Stimulated activated effector memory CD8-positive, alpha-beta T cell treated with anti-CD3 and anti-CD28 coated beads, Interleukin-12 subunit alpha, Interleukin-12 subunit beta, amount 100 ng/mL, for 72 hours (primary cell): ENCODE measurements at regions not wholly inside any gene's neighbourhood (a gene's known extent, or its start where the extent isn't known, plus 50 kb on each side); places are given as distances from the start of the nearest gene placed in this dataset.

ENCODE experiments used
- ATAC-seq: fragments of 150-1000 bp; cut with Tn5 transposase; 2 replicates; pipeline ENCODE4 v1.10.0; 2021
- DNase-seq, 2 donors: peaks; one replicate each; pipeline ENCODE4 v3.0.0; 2021 to 2022; ENCODE audit warnings: low spot score in 2 of 2
- H3K27ac Mint-ChIP-seq: one replicate; pipeline ENCODE4 v1.8.0; 2022; ENCODE audit warnings: mild to moderate bottlenecking, mixed read lengths
- H3K36me3 Mint-ChIP-seq: one replicate; pipeline ENCODE4 v1.8.0; 2022; ENCODE audit warnings: mild to moderate bottlenecking, mixed read lengths
- H3K4me1 Mint-ChIP-seq: one replicate; pipeline ENCODE4 v1.8.0; 2022; ENCODE audit warnings: mixed read lengths
- H3K4me3 Mint-ChIP-seq: one replicate; pipeline ENCODE4 v1.8.0; 2022; ENCODE audit warnings: mild to moderate bottlenecking, mixed read lengths
- H3K9me3 Mint-ChIP-seq: one replicate; pipeline ENCODE4 v1.8.0; 2022; ENCODE audit warnings: mixed read lengths

DNA sequence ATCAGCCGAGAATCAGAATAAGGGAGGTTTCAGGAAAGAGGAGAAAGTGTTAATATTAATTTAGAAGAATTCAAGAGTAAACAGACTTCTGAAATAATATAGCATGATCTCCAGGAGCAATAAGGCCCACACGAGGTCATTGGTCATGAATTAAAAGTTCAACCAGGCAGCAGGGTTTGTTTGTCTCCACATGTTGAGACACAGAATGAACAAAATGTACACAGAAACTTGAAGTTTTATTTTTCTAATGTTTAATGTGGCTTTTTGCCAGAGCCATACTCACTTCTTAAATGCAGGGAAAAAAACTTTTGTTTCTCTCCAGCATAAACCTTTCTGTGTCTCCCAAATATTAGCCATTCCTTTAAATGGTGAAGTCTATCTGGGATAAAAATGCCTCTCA is 504.5 kb downstream of the HDGFL1 start:
- Mint-ChIP-seq H3K4me1 (no peaks in the 10 kb centered on the region), H3K36me3 (no peaks in the 10 kb centered on the region), H3K9me3 (peaks cover 9% of the 10 kb centered on the region), H3K27ac (no peak overlapping the region), H3K4me3 (no peak overlapping the region)
- ATAC-seq (no peak), DNase-seq (no peak)

DNA sequence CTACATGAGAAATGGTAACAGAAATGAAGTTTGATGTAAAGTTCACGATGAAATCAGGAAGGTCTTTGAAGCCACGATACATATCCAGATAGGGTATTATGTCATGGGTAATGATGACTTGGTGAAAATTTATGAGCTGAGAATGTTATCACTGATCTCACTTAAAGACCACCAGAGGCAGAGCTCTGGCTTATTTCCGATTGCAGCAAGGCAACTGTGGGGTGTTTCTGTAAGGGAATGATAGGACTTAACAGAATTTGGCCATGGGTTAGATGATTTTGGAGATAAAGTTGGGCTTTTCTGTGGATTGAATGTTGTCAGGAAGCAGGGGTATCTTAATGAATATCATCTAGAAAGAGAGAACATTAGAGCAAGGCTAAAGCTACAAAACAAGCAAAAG is 508.4 kb downstream of the HDGFL1 start:
- Mint-ChIP-seq H3K9me3 (peaks cover 10% of the 10 kb centered on the region), H3K27ac (no peak overlapping the region), H3K36me3 (no peaks in the 10 kb centered on the region), H3K4me3 (no peak overlapping the region), H3K4me1 (no peaks in the 10 kb centered on the region)
- DNase-seq (no peak), ATAC-seq (no peak)

DNA sequence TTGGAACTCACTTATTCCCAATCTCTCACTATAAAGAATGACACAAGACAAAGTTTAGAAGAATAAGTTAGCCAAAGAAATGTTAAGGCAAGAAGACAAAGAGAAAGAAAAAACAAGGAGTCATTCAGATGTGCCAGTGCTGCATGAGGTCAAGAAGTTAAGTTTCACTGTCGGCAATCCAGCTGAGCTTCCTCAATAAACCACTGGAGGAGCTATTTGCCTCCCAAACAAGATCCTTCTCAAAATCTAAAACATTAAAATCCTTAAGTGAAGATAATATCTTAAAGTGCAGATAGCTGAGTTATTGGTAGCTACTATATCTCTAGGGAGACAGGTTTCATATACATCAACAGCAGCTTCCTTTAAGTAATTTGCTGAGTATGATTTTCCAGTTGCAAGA is 512.3 kb downstream of the HDGFL1 start:
- Mint-ChIP-seq H3K4me3 (no peak overlapping the region), H3K9me3 (peaks cover 5% of the 10 kb centered on the region)

DNA sequence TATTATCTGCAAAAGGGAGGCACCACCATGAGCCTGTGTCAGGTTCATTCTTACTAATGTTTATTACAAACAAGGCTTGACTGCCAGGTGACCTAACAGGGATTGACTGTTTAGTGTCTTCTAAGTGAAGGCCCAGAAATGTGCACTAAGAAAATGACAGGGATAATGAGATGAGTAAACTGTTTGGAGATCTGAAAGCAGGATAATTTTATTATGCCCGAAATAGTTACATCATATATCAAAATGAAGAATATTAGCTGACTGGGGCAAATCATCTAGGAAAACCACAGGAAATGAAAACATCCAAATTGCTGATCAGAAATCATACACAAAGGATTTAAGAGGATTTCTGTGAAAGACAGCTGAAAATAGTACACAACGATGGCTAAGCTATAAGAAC is 516.7 kb downstream of the HDGFL1 start:
- DNase-seq (no peak), ATAC-seq (no peak)
- H3K27ac Mint-ChIP-seq: no peak overlapping the region
- no peaks in the 10 kb centered on the region for H3K36me3 Mint-ChIP-seq
- H3K9me3 Mint-ChIP-seq: peaks cover 7% of the 10 kb centered on the region
- H3K4me3 Mint-ChIP-seq: no peak overlapping the region
- H3K4me1 Mint-ChIP-seq: no peaks in the 10 kb centered on the region

More for the DNA sequence above, 512.3 kb downstream of the HDGFL1 start:
- DNase-seq: no peak
- no peak for ATAC-seq
- no peak overlapping the region for H3K27ac Mint-ChIP-seq
- no peaks in the 10 kb centered on the region for H3K4me1 Mint-ChIP-seq
- no peaks in the 10 kb centered on the region for H3K36me3 Mint-ChIP-seq

DNA sequence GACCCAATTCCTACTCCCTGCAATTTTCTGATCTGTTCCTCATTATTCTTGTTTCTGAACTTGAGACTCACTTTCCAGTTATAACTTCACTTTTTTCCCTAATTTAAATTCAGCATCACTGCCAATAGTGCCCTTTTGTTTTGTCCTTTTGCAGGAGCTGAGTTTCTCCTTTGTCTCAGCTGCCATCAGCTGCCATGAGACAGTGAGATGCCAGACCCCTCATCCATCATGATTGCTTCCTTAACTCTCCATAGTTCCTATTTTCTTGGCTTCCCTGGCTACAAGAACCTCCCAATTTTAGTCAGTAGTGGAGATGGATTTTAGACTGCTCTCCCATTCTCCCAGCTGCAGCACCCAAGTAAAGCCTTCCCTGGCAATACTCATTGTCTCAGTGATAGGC is 518.1 kb downstream of the HDGFL1 start:
- DNase-seq (no peak), ATAC-seq (no peak)
- H3K36me3 Mint-ChIP-seq: no peaks in the 10 kb centered on the region
- H3K4me3 Mint-ChIP-seq: no peak overlapping the region
- no peak overlapping the region for H3K27ac Mint-ChIP-seq
- H3K4me1 Mint-ChIP-seq: no peaks in the 10 kb centered on the region
- H3K9me3 Mint-ChIP-seq: peaks cover 14% of the 10 kb centered on the region

DNA sequence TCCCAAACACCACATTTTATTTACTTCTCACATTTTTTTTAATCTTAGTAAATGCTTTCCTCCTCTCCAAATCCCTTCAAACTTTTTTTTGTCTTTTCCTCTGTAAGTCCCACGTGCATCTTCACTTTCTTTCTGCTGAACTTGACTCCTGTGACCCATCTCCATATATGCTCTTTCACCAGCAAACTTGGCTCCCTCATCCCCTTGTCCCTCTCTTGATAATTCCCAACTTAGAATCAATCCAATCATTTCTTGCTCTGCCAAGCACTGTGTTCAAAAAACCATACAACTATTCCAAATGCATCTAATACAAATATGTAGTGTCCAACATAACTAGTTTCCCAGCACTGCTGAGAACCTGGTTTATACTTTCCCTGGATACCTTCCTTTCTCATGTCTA is 519.4 kb downstream of the HDGFL1 start:
- Mint-ChIP-seq H3K36me3 (no peaks in the 10 kb centered on the region), H3K27ac (no peak overlapping the region), H3K4me1 (no peaks in the 10 kb centered on the region), H3K9me3 (peaks cover 18% of the 10 kb centered on the region), H3K4me3 (no peak overlapping the region)
- ATAC-seq (no peak), DNase-seq (no peak)

DNA sequence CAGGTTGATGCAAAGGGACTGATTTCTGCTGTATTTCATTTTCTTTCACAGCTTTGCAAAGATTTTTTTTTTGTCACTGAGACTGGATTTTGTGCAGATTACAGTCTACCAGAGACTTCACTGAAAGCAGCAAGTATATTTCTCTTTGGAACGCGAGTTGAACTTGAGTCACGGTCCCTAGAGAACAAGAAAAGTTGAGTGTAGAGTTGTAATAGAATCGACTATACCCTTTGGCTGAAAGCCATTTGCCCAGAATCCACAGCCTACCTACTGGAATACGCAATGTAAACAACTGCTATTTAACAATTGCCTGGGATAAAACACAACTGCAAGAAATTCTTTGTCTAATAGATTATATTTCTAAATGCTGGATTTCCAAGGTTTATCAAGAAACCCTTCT is 520.6 kb downstream of the HDGFL1 start:
- Mint-ChIP-seq H3K27ac (no peak overlapping the region), H3K36me3 (no peaks in the 10 kb centered on the region), H3K4me3 (no peak overlapping the region), H3K4me1 (no peaks in the 10 kb centered on the region), H3K9me3 (peaks cover 22% of the 10 kb centered on the region)
- no peak for DNase-seq
- no peak for ATAC-seq

DNA sequence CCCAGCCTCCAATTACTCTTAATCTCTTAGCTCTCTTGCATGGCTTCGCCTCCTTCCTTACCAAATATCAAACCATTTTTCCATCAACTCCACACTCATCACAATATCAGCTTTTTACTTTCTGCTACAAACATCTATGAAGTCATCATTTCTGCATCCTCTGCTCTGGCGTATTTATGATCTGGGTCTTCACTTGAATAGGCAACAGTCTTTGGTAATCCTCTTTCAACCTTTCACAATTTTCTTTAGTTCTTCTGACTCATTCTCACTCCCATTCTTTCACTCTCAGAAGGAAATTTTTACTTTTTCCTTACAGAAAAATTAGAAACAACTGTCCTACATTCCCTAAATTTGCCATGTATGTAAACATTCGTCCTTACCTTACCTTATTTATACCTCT is 522.4 kb downstream of the HDGFL1 start:
- no peaks in the 10 kb centered on the region for H3K36me3 Mint-ChIP-seq
- ATAC-seq (no peak), DNase-seq (no peak)
- no peaks in the 10 kb centered on the region for H3K4me1 Mint-ChIP-seq
- peaks cover 25% of the 10 kb centered on the region for H3K9me3 Mint-ChIP-seq
- H3K27ac Mint-ChIP-seq: no peak overlapping the region
- H3K4me3 Mint-ChIP-seq: no peak overlapping the region

DNA sequence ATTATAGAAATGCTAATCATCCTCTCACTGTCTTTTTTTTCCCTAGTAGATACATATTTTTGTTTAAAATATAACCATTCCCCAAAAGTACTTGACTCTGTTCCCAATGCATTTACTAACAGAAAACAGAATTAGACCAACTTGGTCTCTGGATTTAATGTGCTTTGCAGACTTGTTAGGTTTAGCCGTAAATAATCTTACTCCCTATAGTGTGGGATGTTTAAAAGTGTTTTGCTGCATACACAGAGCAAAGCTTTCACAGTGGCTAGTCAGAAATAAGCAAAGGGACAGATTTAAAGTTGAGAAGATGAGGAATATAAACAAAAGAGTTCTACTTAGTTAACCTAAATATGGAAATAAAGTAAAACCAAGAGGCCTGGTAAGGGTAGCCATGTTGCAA is 527.5 kb downstream of the HDGFL1 start:
- H3K36me3 Mint-ChIP-seq: no peaks in the 10 kb centered on the region
- DNase-seq: no peak
- H3K9me3 Mint-ChIP-seq: peaks cover 22% of the 10 kb centered on the region
- no peak overlapping the region for H3K27ac Mint-ChIP-seq
- H3K4me1 Mint-ChIP-seq: no peaks in the 10 kb centered on the region
- H3K4me3 Mint-ChIP-seq: no peak overlapping the region
- no peak for ATAC-seq

DNA sequence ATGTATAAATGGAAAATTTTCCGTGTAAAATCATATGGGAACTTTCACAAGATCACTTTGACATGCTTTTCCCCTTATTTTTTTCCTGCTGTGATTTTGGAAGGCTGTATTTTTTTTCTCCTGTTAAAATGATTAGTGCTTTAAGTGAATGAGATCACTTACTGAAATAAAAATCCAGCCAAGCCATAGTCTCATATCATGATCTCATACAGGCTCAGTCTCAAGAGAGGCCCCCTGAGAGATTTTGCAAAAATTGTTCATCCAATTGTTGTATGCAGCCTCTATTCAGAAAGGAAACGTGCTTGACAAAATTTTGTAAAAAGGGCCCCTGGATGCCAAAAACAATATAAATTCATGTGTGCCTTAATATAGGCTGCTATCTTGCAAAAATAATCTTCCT is 528.2 kb downstream of the HDGFL1 start:
- Mint-ChIP-seq H3K4me1 (no peaks in the 10 kb centered on the region), H3K36me3 (no peaks in the 10 kb centered on the region), H3K27ac (no peak overlapping the region), H3K9me3 (peaks cover 17% of the 10 kb centered on the region), H3K4me3 (no peak overlapping the region)
- ATAC-seq (no peak), DNase-seq (no peak)

DNA sequence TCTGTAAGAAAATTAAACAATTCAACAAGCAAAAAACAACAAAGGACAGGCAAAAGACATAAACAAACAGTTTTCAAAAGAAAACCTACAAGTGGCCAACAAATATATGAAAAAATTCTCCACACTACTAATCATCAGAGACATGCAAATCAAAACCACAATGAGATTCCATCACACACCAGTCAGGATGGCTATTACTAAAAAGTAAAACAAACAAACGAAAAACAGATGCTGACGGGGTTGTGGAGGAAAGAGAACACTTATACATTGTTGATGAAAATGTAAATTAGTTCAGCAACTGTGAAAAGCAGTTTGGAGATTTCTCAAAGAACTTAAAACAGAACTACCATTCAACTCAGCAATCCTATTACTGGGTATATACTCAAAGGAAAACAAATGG is 537.6 kb downstream of the HDGFL1 start:
- Mint-ChIP-seq H3K27ac (no peak overlapping the region), H3K4me3 (no peak overlapping the region), H3K36me3 (no peaks in the 10 kb centered on the region), H3K4me1 (no peaks in the 10 kb centered on the region), H3K9me3 (peaks cover 18% of the 10 kb centered on the region)
- ATAC-seq: no peak
- no peak for DNase-seq

DNA sequence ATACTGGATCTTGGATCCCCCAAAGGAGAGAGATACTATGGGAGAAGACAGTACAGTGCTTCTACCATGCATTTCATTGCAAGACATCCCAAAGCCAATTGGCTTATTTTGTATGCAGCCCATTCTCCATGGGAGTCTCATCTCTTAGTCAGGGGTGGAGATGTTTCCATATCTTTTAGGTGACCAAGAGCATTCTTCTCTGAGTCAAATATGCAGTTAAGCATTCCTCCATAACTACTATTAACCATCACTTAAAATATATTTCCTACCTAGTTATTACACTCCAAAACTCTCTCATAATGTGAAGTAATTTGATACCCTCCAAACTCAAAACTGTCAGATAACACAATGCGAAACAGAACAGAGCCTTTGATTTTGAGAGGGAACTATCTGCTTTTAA is 542.6 kb downstream of the HDGFL1 start:
- Mint-ChIP-seq H3K4me3 (no peak overlapping the region), H3K27ac (no peak overlapping the region), H3K4me1 (no peaks in the 10 kb centered on the region), H3K9me3 (peaks cover 19% of the 10 kb centered on the region), H3K36me3 (no peaks in the 10 kb centered on the region)
- no peak for ATAC-seq
- DNase-seq: no peak

DNA sequence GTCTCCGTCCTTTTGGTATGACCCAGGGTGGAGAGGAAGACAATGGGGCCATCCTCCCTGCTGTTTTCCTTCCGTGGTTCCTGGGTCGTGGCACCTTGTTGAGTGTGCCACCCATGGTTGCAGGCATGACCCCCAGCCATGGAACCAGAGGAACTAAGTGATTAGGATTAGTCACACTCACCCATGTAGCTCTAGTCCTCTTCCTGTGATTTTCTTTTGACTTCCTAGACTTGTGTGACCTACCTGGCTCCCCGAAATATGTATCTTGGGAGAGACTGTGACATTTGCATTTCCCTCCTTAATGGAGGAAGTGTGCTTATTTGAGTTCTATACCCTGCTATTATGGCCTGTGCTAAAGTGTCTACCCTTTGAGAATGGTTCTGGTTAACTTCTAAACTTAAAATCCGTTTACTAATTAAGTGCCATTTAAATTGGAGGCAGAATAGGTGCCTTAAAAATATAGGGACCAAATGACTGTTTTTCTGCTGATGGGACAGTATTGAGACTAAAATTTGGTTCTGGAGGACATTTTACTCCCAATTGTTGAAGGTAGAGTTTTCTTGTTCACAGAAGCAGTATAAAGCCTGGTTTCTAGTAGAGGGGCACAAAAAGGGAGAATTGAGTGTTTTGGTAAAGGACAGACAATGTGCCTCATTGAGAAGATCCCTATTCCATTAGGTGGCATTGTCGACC is 545.6 kb downstream of the HDGFL1 start:
- H3K4me1 Mint-ChIP-seq: no peaks in the 10 kb centered on the region
- ATAC-seq (no peak), DNase-seq (no peak)
- no peaks in the 10 kb centered on the region for H3K36me3 Mint-ChIP-seq
- H3K9me3 Mint-ChIP-seq: peaks cover 19% of the 10 kb centered on the region
- no peak overlapping the region for H3K4me3 Mint-ChIP-seq
- H3K27ac Mint-ChIP-seq: no peak overlapping the region

DNA sequence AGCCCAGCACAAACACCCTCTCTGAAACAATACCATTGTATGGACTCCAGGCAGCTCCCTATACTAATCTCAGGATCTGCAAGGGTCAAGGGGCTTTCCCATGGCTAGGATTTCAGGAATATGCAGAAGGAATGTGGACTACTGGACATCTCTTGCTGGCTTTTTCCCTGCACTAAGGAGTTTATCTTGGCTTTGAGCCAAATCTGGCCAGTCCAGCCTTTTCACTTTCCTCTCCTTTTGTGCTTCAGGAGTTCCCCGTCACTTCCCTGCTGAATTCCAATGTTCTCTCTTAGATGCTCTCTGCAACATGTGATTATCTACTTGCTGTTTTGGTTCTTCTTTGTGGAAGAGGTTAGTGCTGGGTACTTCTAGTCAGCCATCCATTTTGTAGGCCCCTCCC is 568.2 kb downstream of the HDGFL1 start:
- H3K9me3 Mint-ChIP-seq: peaks cover 18% of the 10 kb centered on the region
- no peak overlapping the region for H3K4me3 Mint-ChIP-seq
- H3K36me3 Mint-ChIP-seq: no peaks in the 10 kb centered on the region
- no peak for DNase-seq
- H3K4me1 Mint-ChIP-seq: no peaks in the 10 kb centered on the region
- no peak for ATAC-seq
- no peak overlapping the region for H3K27ac Mint-ChIP-seq

DNA sequence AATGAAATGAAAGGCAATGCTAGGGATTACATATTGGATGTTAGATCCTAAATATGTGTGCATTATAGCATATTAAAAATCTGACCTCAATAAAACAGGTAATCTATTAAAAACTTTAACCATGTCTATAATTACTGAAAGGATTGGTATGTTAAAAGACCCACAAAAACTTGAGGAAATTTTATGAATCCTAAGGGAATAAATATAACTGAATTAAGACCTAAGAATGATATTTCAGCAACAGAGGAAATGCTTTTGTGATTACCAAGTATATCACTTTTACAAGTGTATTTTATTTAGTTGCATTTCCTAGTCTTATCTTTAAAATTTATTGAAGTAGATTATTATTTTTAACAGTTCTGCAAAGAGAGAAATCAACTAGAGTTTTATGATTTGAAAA is 571.5 kb downstream of the HDGFL1 start:
- Mint-ChIP-seq H3K9me3 (peaks cover 11% of the 10 kb centered on the region), H3K4me1 (no peaks in the 10 kb centered on the region), H3K36me3 (no peaks in the 10 kb centered on the region), H3K27ac (no peak overlapping the region), H3K4me3 (no peak overlapping the region)
- ATAC-seq: no peak
- no peak for DNase-seq

DNA sequence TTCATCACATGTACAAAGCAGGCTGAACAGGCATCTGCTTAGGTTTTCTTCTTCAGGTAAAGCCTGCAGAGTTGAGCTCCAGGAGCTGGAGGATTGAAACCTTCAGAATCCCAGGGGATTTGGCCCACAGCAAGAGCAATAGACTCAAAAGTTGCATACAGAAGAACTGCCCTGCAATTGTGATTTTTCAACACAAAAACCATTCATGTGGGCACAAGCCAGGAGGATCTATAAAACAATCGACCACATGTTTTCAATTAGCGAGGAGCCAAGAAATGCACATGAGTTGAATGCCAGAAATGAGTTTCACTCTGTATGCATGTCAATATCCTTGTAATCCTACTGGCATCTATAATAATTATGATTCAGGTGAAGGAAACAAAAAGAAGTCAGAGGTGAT is 576.4 kb downstream of the HDGFL1 start:
- Mint-ChIP-seq H3K4me1 (no peaks in the 10 kb centered on the region), H3K36me3 (no peaks in the 10 kb centered on the region), H3K27ac (no peak overlapping the region), H3K9me3 (peaks cover 3% of the 10 kb centered on the region), H3K4me3 (no peak overlapping the region)
- no peak for DNase-seq
- ATAC-seq: no peak

DNA sequence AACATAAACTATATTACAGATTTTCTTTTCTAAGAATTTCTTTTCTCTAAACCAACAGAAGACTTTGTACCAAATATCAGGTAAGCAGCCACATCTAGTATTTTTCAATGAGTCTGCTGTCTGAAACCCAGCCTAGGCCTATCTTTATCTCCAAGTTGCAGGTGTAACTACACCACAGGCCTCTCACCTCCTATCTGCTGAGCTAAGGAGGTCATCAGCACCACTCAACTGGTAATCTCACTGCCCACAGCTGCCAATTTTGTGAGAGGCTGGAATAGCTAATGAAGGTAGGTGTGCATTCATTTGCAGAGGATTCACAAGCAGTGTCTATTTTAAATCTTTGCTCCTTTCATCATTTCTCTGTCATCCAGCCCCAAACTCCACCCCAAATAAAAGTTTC is 584.8 kb downstream of the HDGFL1 start:
- Mint-ChIP-seq H3K4me3 (no peak overlapping the region), H3K4me1 (no peaks in the 10 kb centered on the region), H3K36me3 (no peaks in the 10 kb centered on the region), H3K9me3 (peaks cover 8% of the 10 kb centered on the region), H3K27ac (no peak overlapping the region)
- DNase-seq (no peak), ATAC-seq (no peak)
